ENCODE measurements at regions not wholly inside any gene's neighbourhood (a gene's known extent, or its start where the extent isn't known, plus 50 kb on each side); places are given as distances from the start of the nearest gene placed in this dataset.

GRCh38 chr6:114833211-114833610 is 490.4 kb upstream of the HS3ST5 start:
- TF ChIP-seq CTCF (IDR thresholded peaks at IDR 0.05) (no peak), NR2C2 (CRISPR knock-in tag; IDR thresholded peaks at IDR 0.05) (no peak), RELA (CRISPR knock-in tag; IDR thresholded peaks at IDR 0.05; ENCODE audit: borderline replicate concordance) (no peak), FOXP1 (CRISPR knock-in tag; IDR thresholded peaks at IDR 0.05; ENCODE audit: borderline replicate concordance) (no peak), FOXJ3 (CRISPR knock-in tag; IDR thresholded peaks at IDR 0.05; ENCODE audit: borderline replicate concordance) (no peak), STAT6 (CRISPR knock-in tag; conservative IDR thresholded peaks at IDR 0.05; ENCODE audit: low read depth) (no peak), NR3C1 (CRISPR knock-in tag; conservative IDR thresholded peaks at IDR 0.05; ENCODE audit: low read depth) (no peak), GABPB1 (CRISPR knock-in tag; IDR thresholded peaks at IDR 0.05) (no peak), JUN (CRISPR knock-in tag; IDR thresholded peaks at IDR 0.05) (no peak), AFF4 (CRISPR knock-in tag; IDR thresholded peaks at IDR 0.05; ENCODE audit: borderline replicate concordance) (no peak), MAX (CRISPR knock-in tag; IDR thresholded peaks at IDR 0.05) (no peak)
